Fibroblast of the aortic adventitia (primary cell): ENCODE measurements at regions not wholly inside any gene's neighbourhood (a gene's known extent, or its start where the extent isn't known, plus 50 kb on each side); places are given as distances from the start of the nearest gene placed in this dataset.
"Not testable (repeated sequence)": the region's sequence is repeated elsewhere in the genome, so short reads cannot be mapped to it uniquely, and the experiment has no call there.

Experiments
- DNase-seq: peaks from one replicate; pipeline ENCODE4 v3.0.0-alpha.2; 2010; ENCODE audit warnings: low read depth
- H3K4me3 ChIP-seq: 2 replicates; pipeline ENCODE4 v1.5.1; 2011; ENCODE audit warnings: low read depth, mild to moderate bottlenecking, control low read depth, low read length, moderate library complexity
- TF ChIP-seq, protein P1 (sequence below): IDR thresholded peaks from 2 replicates; pipeline ENCODE4 v1.5.1; 2011; ENCODE audit warnings: mild to moderate bottlenecking, low read length, control low read depth, inconsistent platforms; ENCODE audit not compliant: insufficient read depth

DNA sequence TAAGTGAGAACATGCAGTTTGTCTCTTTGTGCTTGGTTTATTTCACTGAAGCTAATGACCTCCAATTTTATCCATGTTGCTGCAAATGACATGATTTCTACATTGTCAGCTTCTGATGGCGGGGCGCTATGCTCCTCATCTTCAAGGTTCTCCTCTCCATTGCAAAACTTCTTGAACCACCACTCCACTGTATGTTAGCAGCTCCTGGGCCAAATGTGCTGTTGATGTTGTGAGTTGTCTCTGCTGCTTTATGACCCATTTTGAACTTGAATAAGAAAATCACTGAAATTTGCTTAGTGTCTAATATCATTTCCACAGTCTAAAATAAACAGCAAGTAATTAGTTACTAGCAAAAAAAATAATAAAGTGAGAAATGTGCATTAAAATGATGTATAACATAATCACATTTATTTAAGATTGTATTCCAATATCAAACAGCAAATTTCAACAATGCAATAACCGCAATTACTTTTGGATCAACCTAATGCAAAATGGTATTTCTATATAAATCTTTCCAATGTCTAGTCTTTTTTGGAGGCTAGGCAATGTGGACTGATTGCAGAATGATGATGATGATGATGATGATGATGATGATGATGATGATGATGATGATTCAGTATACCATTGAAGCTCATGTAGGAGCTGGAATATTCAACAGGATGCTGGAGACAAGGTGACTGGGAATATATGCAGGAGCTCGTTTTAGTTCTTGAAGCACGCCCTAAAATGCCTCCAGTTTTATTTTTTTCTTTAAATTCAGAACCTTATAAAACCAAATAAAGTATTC is 304.9 kb upstream of the KYNU start:
- TF ChIP-seq, protein P1, sequence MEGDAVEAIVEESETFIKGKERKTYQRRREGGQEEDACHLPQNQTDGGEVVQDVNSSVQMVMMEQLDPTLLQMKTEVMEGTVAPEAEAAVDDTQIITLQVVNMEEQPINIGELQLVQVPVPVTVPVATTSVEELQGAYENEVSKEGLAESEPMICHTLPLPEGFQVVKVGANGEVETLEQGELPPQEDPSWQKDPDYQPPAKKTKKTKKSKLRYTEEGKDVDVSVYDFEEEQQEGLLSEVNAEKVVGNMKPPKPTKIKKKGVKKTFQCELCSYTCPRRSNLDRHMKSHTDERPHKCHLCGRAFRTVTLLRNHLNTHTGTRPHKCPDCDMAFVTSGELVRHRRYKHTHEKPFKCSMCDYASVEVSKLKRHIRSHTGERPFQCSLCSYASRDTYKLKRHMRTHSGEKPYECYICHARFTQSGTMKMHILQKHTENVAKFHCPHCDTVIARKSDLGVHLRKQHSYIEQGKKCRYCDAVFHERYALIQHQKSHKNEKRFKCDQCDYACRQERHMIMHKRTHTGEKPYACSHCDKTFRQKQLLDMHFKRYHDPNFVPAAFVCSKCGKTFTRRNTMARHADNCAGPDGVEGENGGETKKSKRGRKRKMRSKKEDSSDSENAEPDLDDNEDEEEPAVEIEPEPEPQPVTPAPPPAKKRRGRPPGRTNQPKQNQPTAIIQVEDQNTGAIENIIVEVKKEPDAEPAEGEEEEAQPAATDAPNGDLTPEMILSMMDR = no peak
- no peak overlapping the region for H3K4me3 ChIP-seq
- DNase-seq = no peak

DNA sequence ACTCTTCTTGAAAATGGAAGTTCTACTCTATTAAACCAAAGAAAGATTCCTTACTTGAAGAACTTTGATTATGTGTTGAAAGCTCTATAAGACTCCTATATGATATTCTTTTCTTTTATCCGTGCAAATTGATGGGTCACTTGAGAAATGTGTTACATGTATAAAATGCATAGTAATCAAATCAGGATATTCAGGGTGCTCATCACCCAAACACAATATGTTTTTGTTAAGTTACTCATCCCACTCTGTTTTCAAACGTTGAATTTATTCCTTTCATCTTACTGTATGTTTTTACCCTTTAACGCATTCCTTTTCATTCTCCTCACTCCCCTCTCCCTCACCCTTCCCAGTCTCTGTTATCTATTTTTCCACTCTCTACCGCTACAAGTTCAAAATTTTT is 305.5 kb upstream of the KYNU start:
- DNase-seq = no peak
- no peak overlapping the region for H3K4me3 ChIP-seq
- TF ChIP-seq, protein P1 = no peak

DNA sequence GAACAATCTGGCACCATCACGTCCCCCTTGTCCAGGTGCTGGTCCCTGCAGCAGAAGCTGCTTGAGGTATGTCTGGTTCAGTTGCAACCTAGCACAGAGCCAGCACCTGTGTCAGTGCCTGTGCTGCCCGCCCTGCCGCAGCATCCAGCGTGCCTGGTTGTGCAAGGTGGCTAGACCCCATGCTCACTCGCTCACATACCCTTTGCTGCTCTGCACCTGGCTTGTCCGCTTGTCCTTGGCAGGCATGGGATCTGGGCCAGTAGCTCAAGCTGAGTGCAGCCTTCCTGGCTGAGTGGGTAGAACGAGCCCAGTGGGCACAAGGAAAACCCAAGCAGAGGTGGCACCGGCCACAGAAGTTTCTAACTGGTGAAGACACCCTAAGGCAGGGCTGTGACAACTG is 314.6 kb upstream of the KYNU start:
- TF ChIP-seq, protein P1 = no peak

DNA sequence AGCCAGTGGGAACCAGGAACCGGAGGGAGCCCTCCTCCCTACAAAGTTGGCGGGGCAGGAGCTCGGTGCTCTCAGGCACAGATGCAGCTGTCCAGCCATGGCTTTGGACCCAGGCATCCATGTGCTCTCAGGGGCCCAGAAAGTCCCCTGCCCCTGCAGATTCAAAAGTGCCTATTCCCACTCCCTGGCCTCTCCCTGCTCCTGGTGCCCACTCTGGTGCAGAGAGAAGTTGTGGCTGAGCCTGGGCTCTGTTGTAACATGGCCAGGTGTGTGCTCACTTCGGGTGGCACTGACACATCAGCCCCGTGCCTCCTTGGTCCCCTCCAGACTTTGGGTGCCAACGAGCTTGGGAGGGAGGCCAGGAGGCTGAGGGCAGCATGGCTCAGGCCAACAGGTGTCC is 315.8 kb upstream of the KYNU start:
- DNase-seq = no peak
- H3K4me3 ChIP-seq = no peak overlapping the region
- TF ChIP-seq, protein P1 = no peak

More for the DNA sequence above, 314.6 kb upstream of the KYNU start:
- no peak overlapping the region for H3K4me3 ChIP-seq
- DNase-seq = no peak

DNA sequence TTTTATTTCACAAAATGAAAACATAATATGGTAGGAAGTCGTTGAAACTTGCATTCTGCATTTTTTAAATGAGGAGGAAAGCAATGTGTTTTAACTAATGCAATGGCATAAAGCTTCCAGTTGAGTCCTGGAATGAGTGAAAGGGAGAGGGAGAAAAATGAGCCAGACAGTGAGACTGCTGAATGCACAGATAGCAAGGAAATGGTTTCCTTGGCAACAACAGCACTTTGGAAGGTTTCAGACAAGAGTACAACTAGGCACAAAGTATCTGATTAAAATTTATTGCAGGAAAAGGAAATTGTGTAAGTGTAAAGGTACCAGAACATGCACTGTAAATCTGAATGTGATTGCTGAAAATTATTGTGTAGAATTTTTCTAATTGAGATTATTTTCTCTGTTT is 320.1 kb upstream of the KYNU start:
- no peak for DNase-seq
- no peak overlapping the region for H3K4me3 ChIP-seq
- TF ChIP-seq, protein P1 = no peak

DNA sequence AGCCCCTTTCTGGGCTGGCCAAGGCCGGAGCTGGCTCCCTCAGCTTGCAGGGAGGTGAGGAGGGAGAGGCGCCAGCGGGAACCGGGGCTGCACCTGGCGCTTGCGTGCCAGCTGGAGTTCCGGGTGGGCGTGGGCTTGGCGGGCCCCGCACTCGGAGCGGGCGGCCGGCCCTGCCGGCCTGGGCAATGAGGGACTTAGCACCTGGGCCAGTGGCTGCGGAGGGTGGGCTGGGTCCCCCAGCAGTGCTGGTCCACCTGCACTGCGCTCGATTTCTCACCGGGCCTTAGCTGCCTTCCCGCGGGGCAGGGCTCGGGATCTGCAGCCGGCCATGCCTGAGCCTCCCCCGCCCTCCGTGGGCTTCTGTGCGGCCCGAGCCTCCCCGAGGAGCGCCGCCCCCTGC is 331.5 kb upstream of the KYNU start:
- not testable (repeated sequence) for DNase-seq, H3K4me3 ChIP-seq

DNA sequence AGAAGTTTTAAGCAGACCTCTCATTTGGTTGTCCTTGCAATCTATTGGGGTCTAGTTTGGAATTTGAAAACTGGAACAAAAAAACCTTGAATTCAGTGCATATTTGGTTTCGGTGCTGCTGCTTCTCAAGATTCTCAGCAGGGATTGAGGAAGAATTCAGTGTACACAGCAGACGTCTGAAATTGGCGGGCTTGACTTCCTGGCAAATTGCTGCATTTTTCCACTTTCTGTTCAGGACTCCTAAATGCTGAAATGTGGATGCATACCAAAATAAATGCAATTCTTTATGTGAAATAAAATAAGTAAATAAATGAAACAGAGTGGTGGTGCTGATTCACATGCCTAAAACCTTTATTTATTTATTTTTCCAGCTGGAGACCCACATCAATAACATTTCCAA is 332.4 kb upstream of the KYNU start:
- DNase-seq = no peak
- TF ChIP-seq, protein P1 = no peak

More for the DNA sequence above, 332.4 kb upstream of the KYNU start:
- H3K4me3 ChIP-seq = no peak overlapping the region
